Tibial artery (tissue), 4 donors: ENCODE measurements at regions not wholly inside any gene's neighbourhood (a gene's known extent, or its start where the extent isn't known, plus 50 kb on each side); places are given as distances from the start of the nearest gene placed in this dataset.

Experiments used
- DNase-seq, 2 donors: peaks; one replicate each; pipeline ENCODE4 v3.0.0-alpha.2; 2019
- H3K27ac ChIP-seq, 2 donors: fragments of 200-600 bp; sonication (generic) in 1 of 2; 1 replicate in 1 of 2; 2 replicates in 1 of 2; pipeline ENCODE4 v1.5.1; 2018 to 2019; ENCODE audit warnings: mild to moderate bottlenecking in 1 of 2
- H3K27me3 ChIP-seq, 2 donors: fragments of 200-600 bp; sonication (generic) in 1 of 2; one replicate each; pipeline versions ENCODE4 v1.5.1 to v1.6.0; 2016 to 2019
- H3K36me3 ChIP-seq, 3 donors: fragments of 200-600 bp; sonication (generic) in 2 of 3; one replicate each; pipeline ENCODE4 v1.5.1; 2016 to 2019; ENCODE audit warnings: mild to moderate bottlenecking in 2 of 3
- H3K4me1 ChIP-seq, 4 donors: fragments of 200-600 bp; sonication (generic) in 2 of 4; 1 replicate in 3 of 4; 2 replicates in 1 of 4; pipeline ENCODE4 v1.5.1; 2016 to 2019
- H3K4me3 ChIP-seq, 2 donors: fragments of 200-600 bp; sonication (generic) in 1 of 2; 1 replicate in 1 of 2; 2 replicates in 1 of 2; pipeline ENCODE4 v1.5.1; 2018 to 2019; ENCODE audit warnings: mild to moderate bottlenecking in 2 of 2
- H3K9me3 ChIP-seq, 3 donors: fragments of 200-600 bp; sonication (generic) in 1 of 3; one replicate each; pipeline ENCODE4 v1.5.1; 2016 to 2019
- CTCF ChIP-seq, 2 experiments: fragments of 200-600 bp in 1 of 2; fragments of 450-650 bp in 1 of 2; IDR thresholded peaks; one replicate each; pipeline ENCODE4 v1.5.1; 2017 to 2019; ENCODE audit warnings: antibody characterized with exemption in 2 of 2, mild to moderate bottlenecking in 1 of 2, moderate library complexity in 1 of 2
- intact Hi-C: fragments of 100-400 bp; cut with DNase I; formaldehyde crosslinking; loops from one replicate; pipeline ENCODE4 v1.15.0; 2023; ENCODE audit warnings: low total_unique reads

- H3K9me3 ChIP-seq = no peaks in the 10 kb centered on the region
- no peak overlapping the region for H3K4me3 ChIP-seq
- H3K27me3 ChIP-seq = no peaks in the 10 kb centered on the region
- peaks cover 0 to 16% (median 3%) of the 10 kb centered on the region in 4 donors for H3K4me1 ChIP-seq
- no peaks in the 10 kb centered on the region for H3K36me3 ChIP-seq
- no peak for TF ChIP-seq CTCF (IDR thresholded peaks at IDR 0.05)
- intact Hi-C loops = no loop called here
- H3K27ac ChIP-seq = no peak overlapping the region
- no peak for DNase-seq
Measured at GRCh38 chr6:156121973-156122372, 655.2 kb upstream of the ARID1B start.

GRCh38 chr6:156114541-156114940 lies 658.9 kb upstream of the NOX3 start:
- Histone ChIP-seq H3K4me3 (no peak overlapping the region), H3K9me3 (no peaks in the 10 kb centered on the region), H3K27me3 (no peaks in the 10 kb centered on the region), H3K27ac (no peak overlapping the region), H3K4me1 (no peaks in the 10 kb centered on the region), H3K36me3 (no peaks in the 10 kb centered on the region)
- no peak for DNase-seq
- TF ChIP-seq CTCF (IDR thresholded peaks at IDR 0.05) = no peak
- intact Hi-C loops = no loop called here

GRCh38 chr6:156113631-156114030 lies 658.0 kb upstream of the NOX3 start:
- Histone ChIP-seq H3K27me3 (no peaks in the 10 kb centered on the region), H3K36me3 (no peaks in the 10 kb centered on the region), H3K27ac (no peak overlapping the region), H3K9me3 (no peaks in the 10 kb centered on the region), H3K4me1 (peaks cover 0 to 4% (median 0%) of the 10 kb centered on the region in 4 donors), H3K4me3 (no peak overlapping the region)
- intact Hi-C loops = no loop called here
- no peak for DNase-seq
- TF ChIP-seq CTCF (IDR thresholded peaks at IDR 0.05) = no peak

GRCh38 chr6:156111913-156112312 lies 656.3 kb upstream of the NOX3 start:
- Histone ChIP-seq H3K27ac (no peak overlapping the region), H3K27me3 (no peaks in the 10 kb centered on the region), H3K4me3 (no peak overlapping the region), H3K9me3 (no peaks in the 10 kb centered on the region), H3K4me1 (peaks cover 0 to 9% (median 0%) of the 10 kb centered on the region in 4 donors), H3K36me3 (no peaks in the 10 kb centered on the region)
- no peak for TF ChIP-seq CTCF (IDR thresholded peaks at IDR 0.05)
- intact Hi-C loops = no loop called here
- DNase-seq = no peak

GRCh38 chr6:156110249-156110648 lies 654.6 kb upstream of the NOX3 start:
- peaks cover 0 to 9% (median 0%) of the 10 kb centered on the region in 4 donors for H3K4me1 ChIP-seq
- no peaks in the 10 kb centered on the region for H3K9me3 ChIP-seq
- no peak overlapping the region for H3K27ac ChIP-seq
- H3K27me3 ChIP-seq = no peaks in the 10 kb centered on the region
- DNase-seq = no peak
- intact Hi-C loops = no loop called here
- no peak for TF ChIP-seq CTCF (IDR thresholded peaks at IDR 0.05)
- no peaks in the 10 kb centered on the region for H3K36me3 ChIP-seq
- no peak overlapping the region for H3K4me3 ChIP-seq

GRCh38 chr6:156109713-156110112 lies 654.1 kb upstream of the NOX3 start:
- Histone ChIP-seq H3K4me3 (no peak overlapping the region), H3K36me3 (no peaks in the 10 kb centered on the region), H3K27ac (no peak overlapping the region), H3K27me3 (no peaks in the 10 kb centered on the region), H3K9me3 (no peaks in the 10 kb centered on the region), H3K4me1 (peaks cover 0 to 9% (median 0%) of the 10 kb centered on the region in 4 donors)
- DNase-seq = no peak
- TF ChIP-seq CTCF (IDR thresholded peaks at IDR 0.05) = no peak
- intact Hi-C loops = no loop called here
